ENCODE measurements at regions not wholly inside any gene's neighbourhood (a gene's known extent, or its start where the extent isn't known, plus 50 kb on each side); places are given as distances from the start of the nearest gene placed in this dataset.

DNA sequence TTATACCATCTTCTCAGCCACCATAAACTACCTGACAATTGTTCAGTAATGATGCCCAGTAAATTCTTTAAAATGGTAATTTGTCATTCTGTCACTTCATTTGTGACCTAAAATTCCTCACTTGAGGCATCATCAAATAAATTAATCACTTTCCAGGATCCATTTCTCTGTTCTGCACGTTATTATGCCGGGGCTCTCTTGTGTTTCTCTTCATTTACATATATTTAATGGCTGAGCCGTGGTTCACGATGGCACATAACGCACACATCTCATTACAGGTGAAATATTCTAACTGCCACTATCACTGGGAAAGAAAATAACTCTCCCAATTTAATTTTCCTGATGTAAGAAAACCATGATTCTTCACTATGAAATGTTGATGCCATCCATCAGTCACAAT, 529.6 kb downstream of the NR4A2 start:
- Histone ChIP-seq H2AK5ac (ENCODE audit: low read length) (no peak overlapping the region), H3K23ac (ENCODE audit: low read length) (no peak overlapping the region), H4K91ac (ENCODE audit: low read depth, low read length) (no peak overlapping the region), H3K4me3 (ENCODE audit: low read depth, low read length) (no peak overlapping the region), H3K4ac (ENCODE audit: low read depth, low read length) (no peak overlapping the region), H3K9me3 (ENCODE audit: insufficient read depth, low read depth, low read length) (no peaks in the 10 kb centered on the region), H3K27ac (ENCODE audit: low read depth, low read length) (no peak overlapping the region), H2BK5ac (ENCODE audit: low read depth, low read length, poor library complexity) (no peak overlapping the region), H3K18ac (ENCODE audit: low read length) (no peak overlapping the region), H3K36me3 (ENCODE audit: control insufficient read depth in 1 of 2, insufficient read depth in 2 of 2, low read length in 2 of 2) (no peaks in the 10 kb centered on the region), H3K27me3 (ENCODE audit: insufficient read depth, low read length) (no peaks in the 10 kb centered on the region), H4K12ac (ENCODE audit: low read depth, low read length) (no peak overlapping the region), H3K4me2 (ENCODE audit: low read length) (no peak overlapping the region), H4K8ac (ENCODE audit: low read depth, low read length) (no peak overlapping the region), H3K79me1 (ENCODE audit: low read length) (no peaks in the 10 kb centered on the region), H2BK12ac (ENCODE audit: low read length) (no peak overlapping the region), H2BK120ac (ENCODE audit: insufficient read depth, low read length, poor library complexity) (no peak overlapping the region), H3K4me1 (ENCODE audit: control insufficient read depth in 1 of 2, insufficient read depth in 2 of 2, low read length in 2 of 2) (no peaks in the 10 kb centered on the region), H3K9ac (ENCODE audit: low read length) (no peak overlapping the region), H2AFZ (ENCODE audit: insufficient read depth, low read length, poor library complexity) (no peak overlapping the region), H3K14ac (ENCODE audit: low read length) (no peak overlapping the region), H3K79me2 (ENCODE audit: control insufficient read depth, insufficient read depth, low read length, poor library complexity) (no peaks in the 10 kb centered on the region)
- DNase-seq = no peak
- no CpG with 5 or more reads among the region's 5 CpGs for WGBS (ENCODE audit: extremely low coverage, insufficient coverage, insufficient read length)

DNA sequence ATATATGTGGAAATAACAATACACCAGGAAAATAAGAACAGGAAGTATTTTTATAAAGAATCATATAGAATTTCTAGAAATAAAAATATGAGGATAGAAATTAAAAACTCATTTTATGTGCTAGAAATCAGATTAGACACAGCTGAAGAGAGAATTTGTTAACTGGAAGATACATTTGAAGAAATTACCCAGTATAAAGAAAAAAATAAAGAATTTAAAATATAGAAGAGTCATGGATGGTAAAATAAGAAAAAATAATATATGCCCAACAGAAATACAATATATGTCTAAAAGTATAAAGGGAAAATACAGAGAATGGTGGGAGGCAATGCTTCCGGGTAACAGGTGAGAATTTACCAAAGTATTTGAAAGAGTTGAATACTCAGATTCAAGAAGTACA, 539.9 kb downstream of the NR4A2 start:
- Histone ChIP-seq H3K4me1 (ENCODE audit: control insufficient read depth in 1 of 2, insufficient read depth in 2 of 2, low read length in 2 of 2) (no peaks in the 10 kb centered on the region), H2BK120ac (ENCODE audit: insufficient read depth, low read length, poor library complexity) (no peak overlapping the region), H3K27me3 (ENCODE audit: insufficient read depth, low read length) (no peaks in the 10 kb centered on the region), H4K91ac (ENCODE audit: low read depth, low read length) (no peak overlapping the region), H3K4me3 (ENCODE audit: low read depth, low read length) (no peak overlapping the region), H3K18ac (ENCODE audit: low read length) (no peak overlapping the region), H3K9me3 (ENCODE audit: insufficient read depth, low read depth, low read length) (peaks cover 1% of the 10 kb centered on the region), H3K79me2 (ENCODE audit: control insufficient read depth, insufficient read depth, low read length, poor library complexity) (no peaks in the 10 kb centered on the region), H3K23ac (ENCODE audit: low read length) (no peak overlapping the region), H3K27ac (ENCODE audit: low read depth, low read length) (no peak overlapping the region), H3K4ac (ENCODE audit: low read depth, low read length) (no peak overlapping the region), H3K14ac (ENCODE audit: low read length) (no peak overlapping the region), H3K4me2 (ENCODE audit: low read length) (no peak overlapping the region), H2BK12ac (ENCODE audit: low read length) (no peak overlapping the region), H4K8ac (ENCODE audit: low read depth, low read length) (no peak overlapping the region), H2BK5ac (ENCODE audit: low read depth, low read length, poor library complexity) (no peak overlapping the region), H2AFZ (ENCODE audit: insufficient read depth, low read length, poor library complexity) (no peak overlapping the region), H3K79me1 (ENCODE audit: low read length) (no peaks in the 10 kb centered on the region), H2AK5ac (ENCODE audit: low read length) (no peak overlapping the region), H3K36me3 (ENCODE audit: control insufficient read depth in 1 of 2, insufficient read depth in 2 of 2, low read length in 2 of 2) (no peaks in the 10 kb centered on the region), H3K9ac (ENCODE audit: low read length) (no peak overlapping the region), H4K12ac (ENCODE audit: low read depth, low read length) (no peak overlapping the region)
- WGBS (ENCODE audit: extremely low coverage, insufficient coverage, insufficient read length) = no CpG with 5 or more reads among the region's 1 CpG
- no peak for DNase-seq

DNA sequence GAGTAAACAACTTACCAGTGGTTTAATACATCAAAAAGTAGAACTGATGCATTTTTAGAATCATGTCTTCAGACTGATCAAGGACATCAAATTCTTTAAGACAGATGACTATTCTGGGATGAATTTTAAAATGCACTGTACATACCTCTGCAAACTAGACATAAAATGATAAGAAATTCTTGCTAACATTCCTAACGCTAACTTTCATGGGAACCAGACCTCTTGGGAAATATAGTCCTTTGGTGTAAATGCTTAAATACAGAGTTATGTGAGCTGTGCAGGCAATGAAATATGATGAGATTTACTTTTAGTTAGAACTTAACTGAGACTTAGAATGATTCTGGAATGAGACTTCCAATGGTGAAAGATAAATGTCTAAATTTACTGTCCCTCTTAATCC, 562.0 kb downstream of the NR4A2 start:
- Histone ChIP-seq H3K4me2 (ENCODE audit: low read length) (no peak overlapping the region), H3K4me1 (ENCODE audit: control insufficient read depth in 1 of 2, insufficient read depth in 2 of 2, low read length in 2 of 2) (no peaks in the 10 kb centered on the region), H3K79me1 (ENCODE audit: low read length) (no peaks in the 10 kb centered on the region), H2BK12ac (ENCODE audit: low read length) (no peak overlapping the region), H2AK5ac (ENCODE audit: low read length) (no peak overlapping the region), H3K14ac (ENCODE audit: low read length) (no peak overlapping the region), H3K4me3 (ENCODE audit: low read depth, low read length) (no peak overlapping the region), H3K23ac (ENCODE audit: low read length) (no peak overlapping the region), H3K79me2 (ENCODE audit: control insufficient read depth, insufficient read depth, low read length, poor library complexity) (no peaks in the 10 kb centered on the region), H4K8ac (ENCODE audit: low read depth, low read length) (no peak overlapping the region), H3K18ac (ENCODE audit: low read length) (no peak overlapping the region), H2BK5ac (ENCODE audit: low read depth, low read length, poor library complexity) (no peak overlapping the region), H3K27ac (ENCODE audit: low read depth, low read length) (no peak overlapping the region), H2AFZ (ENCODE audit: insufficient read depth, low read length, poor library complexity) (no peak overlapping the region), H3K9me3 (ENCODE audit: insufficient read depth, low read depth, low read length) (peaks cover 5% of the 10 kb centered on the region), H3K36me3 (ENCODE audit: control insufficient read depth in 1 of 2, insufficient read depth in 2 of 2, low read length in 2 of 2) (no peaks in the 10 kb centered on the region), H4K91ac (ENCODE audit: low read depth, low read length) (no peak overlapping the region), H3K4ac (ENCODE audit: low read depth, low read length) (no peak overlapping the region), H3K27me3 (ENCODE audit: insufficient read depth, low read length) (no peaks in the 10 kb centered on the region), H4K12ac (ENCODE audit: low read depth, low read length) (no peak overlapping the region), H3K9ac (ENCODE audit: low read length) (no peak overlapping the region), H2BK120ac (ENCODE audit: insufficient read depth, low read length, poor library complexity) (no peak overlapping the region)
- peak; percentile 11 to 90 for DNase-seq
- no CpG with 5 or more reads among the region's 1 CpG for WGBS (ENCODE audit: extremely low coverage, insufficient coverage, insufficient read length)

DNA sequence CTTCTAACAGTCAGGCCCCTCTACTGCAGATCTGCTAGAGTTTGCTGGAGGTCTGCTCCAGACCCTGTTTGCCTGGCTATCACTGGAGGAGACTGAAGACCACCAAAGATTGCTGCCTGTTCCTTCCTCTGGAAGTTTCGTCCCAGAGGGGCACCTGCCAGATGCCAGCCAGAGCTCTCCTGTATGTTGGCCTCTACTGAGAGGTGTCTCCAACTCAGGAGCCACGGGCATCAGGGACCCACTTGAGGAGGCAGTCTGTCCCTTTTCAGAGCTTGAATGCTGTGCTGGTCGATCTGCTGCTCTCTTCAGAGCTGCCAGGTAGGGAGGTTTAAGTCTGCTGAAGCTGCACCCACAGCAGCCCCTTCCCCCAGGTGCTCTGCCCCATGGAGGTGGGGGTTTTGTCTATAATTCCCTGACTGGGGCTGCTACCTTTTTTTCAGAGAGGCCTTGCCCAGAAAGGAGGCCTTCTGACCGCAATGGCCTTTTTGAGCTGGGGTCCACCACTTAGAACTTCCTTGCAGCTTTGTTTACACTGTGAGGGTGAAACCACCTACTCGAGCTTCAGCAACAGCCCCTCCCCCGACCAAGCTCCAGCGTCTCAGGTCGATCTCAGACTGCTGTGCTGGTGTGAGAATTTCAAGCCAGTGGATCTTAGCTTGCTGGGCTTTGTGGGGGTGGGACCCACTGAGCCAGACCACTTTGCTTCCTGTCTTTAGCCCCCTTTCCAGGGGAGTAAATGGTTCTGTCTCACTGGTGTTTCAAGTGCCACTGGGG, 566.0 kb downstream of the NR4A2 start:
- no peaks in the 10 kb centered on the region for H3K4me1 ChIP-seq (ENCODE audit: control insufficient read depth in 1 of 2, insufficient read depth in 2 of 2, low read length in 2 of 2)
- no peaks in the 10 kb centered on the region for H3K27me3 ChIP-seq (ENCODE audit: insufficient read depth, low read length)
- no peak overlapping the region for H2AFZ ChIP-seq (ENCODE audit: insufficient read depth, low read length, poor library complexity)
- no CpG with 5 or more reads among the region's 8 CpGs for WGBS (ENCODE audit: extremely low coverage, insufficient coverage, insufficient read length)
- DNase-seq = no peak
- H3K4me3 ChIP-seq (ENCODE audit: low read depth, low read length) = no peak overlapping the region
- H4K12ac ChIP-seq (ENCODE audit: low read depth, low read length) = no peak overlapping the region
- H3K23ac ChIP-seq (ENCODE audit: low read length) = no peak overlapping the region
- no peak overlapping the region for H2BK5ac ChIP-seq (ENCODE audit: low read depth, low read length, poor library complexity)
- no peak overlapping the region for H2BK120ac ChIP-seq (ENCODE audit: insufficient read depth, low read length, poor library complexity)
- H4K91ac ChIP-seq (ENCODE audit: low read depth, low read length) = no peak overlapping the region
- no peak overlapping the region for H3K18ac ChIP-seq (ENCODE audit: low read length)
- no peak overlapping the region for H4K8ac ChIP-seq (ENCODE audit: low read depth, low read length)
- no peak overlapping the region for H2AK5ac ChIP-seq (ENCODE audit: low read length)
- no peak overlapping the region for H3K9ac ChIP-seq (ENCODE audit: low read length)
- no peak overlapping the region for H3K14ac ChIP-seq (ENCODE audit: low read length)
- H2BK12ac ChIP-seq (ENCODE audit: low read length) = no peak overlapping the region
- H3K79me2 ChIP-seq (ENCODE audit: control insufficient read depth, insufficient read depth, low read length, poor library complexity) = no peaks in the 10 kb centered on the region
- no peak overlapping the region for H3K27ac ChIP-seq (ENCODE audit: low read depth, low read length)
- H3K4me2 ChIP-seq (ENCODE audit: low read length) = no peak overlapping the region
- peaks cover 5% of the 10 kb centered on the region for H3K9me3 ChIP-seq (ENCODE audit: insufficient read depth, low read depth, low read length)
- no peaks in the 10 kb centered on the region for H3K36me3 ChIP-seq (ENCODE audit: control insufficient read depth in 1 of 2, insufficient read depth in 2 of 2, low read length in 2 of 2)
- no peaks in the 10 kb centered on the region for H3K79me1 ChIP-seq (ENCODE audit: low read length)
- no peak overlapping the region for H3K4ac ChIP-seq (ENCODE audit: low read depth, low read length)
